Mesenchymal stem cell (in vitro differentiated cells and primary cell): ENCODE measurements at regions not wholly inside any gene's neighbourhood (a gene's known extent, or its start where the extent isn't known, plus 50 kb on each side); places are given as distances from the start of the nearest gene placed in this dataset.

ENCODE experiments used
- DNase-seq: peaks from one replicate; pipeline ENCODE4 v3.0.0-alpha.2; 2013
- H2AFZ ChIP-seq: one replicate; pipeline ENCODE4 v1.6.1; 2013; ENCODE audit warnings: low read depth, mild to moderate bottlenecking, control low read depth, inconsistent platforms, low read length, moderate library complexity
- H2AK5ac ChIP-seq: 2 replicates; pipeline ENCODE4 v1.6.1; 2013; ENCODE audit warnings: low read length, moderate library complexity, mild to moderate bottlenecking, inconsistent platforms; ENCODE audit not compliant: severe bottlenecking
- H2BK120ac ChIP-seq: one replicate; pipeline ENCODE4 v1.6.1; 2013; ENCODE audit warnings: low read depth, mild to moderate bottlenecking, inconsistent platforms, low read length, moderate library complexity
- H2BK12ac ChIP-seq, 2 experiments: one replicate each; pipeline ENCODE4 v1.6.1; 2013; ENCODE audit warnings: inconsistent platforms in 2 of 2, low read length in 2 of 2, mild to moderate bottlenecking in 2 of 2, moderate library complexity in 2 of 2, control low read depth in 1 of 2
- H2BK15ac ChIP-seq: one replicate; pipeline ENCODE4 v1.6.1; 2013; ENCODE audit warnings: mild to moderate bottlenecking, low read depth, inconsistent platforms; ENCODE audit not compliant: poor library complexity, severe bottlenecking
- H2BK5ac ChIP-seq: 2 replicates; pipeline ENCODE4 v1.6.1; 2013; ENCODE audit warnings: low read depth, mild to moderate bottlenecking, low read length, control low read depth, inconsistent platforms; ENCODE audit not compliant: poor library complexity, severe bottlenecking
- H3K14ac ChIP-seq, 2 experiments: one replicate each; pipeline ENCODE4 v1.6.1; 2013; ENCODE audit warnings: inconsistent platforms in 2 of 2, low read length in 2 of 2, control low read depth in 1 of 2, mild to moderate bottlenecking in 1 of 2, moderate library complexity in 1 of 2
- H3K18ac ChIP-seq, 2 experiments: one replicate each; pipeline ENCODE4 v1.6.1; 2013; ENCODE audit warnings: inconsistent platforms in 2 of 2, low read length in 2 of 2, control low read depth in 1 of 2, low read depth in 1 of 2, mild to moderate bottlenecking in 1 of 2
- H3K23ac ChIP-seq, 2 experiments: one replicate each; pipeline ENCODE4 v1.6.1; 2013; ENCODE audit warnings: inconsistent platforms in 2 of 2, low read length in 2 of 2, mild to moderate bottlenecking in 2 of 2, moderate library complexity in 2 of 2, control low read depth in 1 of 2
- H3K27ac ChIP-seq: 2 replicates; pipeline ENCODE4 v1.5.1; 2013; ENCODE audit warnings: mild to moderate bottlenecking, moderate library complexity, low read length, control low read depth, inconsistent platforms; ENCODE audit not compliant: poor library complexity, severe bottlenecking
- H3K27me3 ChIP-seq, 2 experiments: 2 replicates each; pipeline versions ENCODE4 v1.6.1 to v1.7.0; 2013; ENCODE audit warnings: low read length in 2 of 2, mild to moderate bottlenecking in 2 of 2, moderate library complexity in 2 of 2, control low read depth in 1 of 2, inconsistent platforms in 1 of 2; ENCODE audit not compliant: control insufficient read depth in 1 of 2, insufficient read depth in 1 of 2
- H3K36me3 ChIP-seq, 2 experiments: 2 replicates each; pipeline versions ENCODE4 v1.6.1 to v1.7.0; 2013; ENCODE audit warnings: low read length in 2 of 2, control low read depth in 1 of 2, inconsistent platforms in 1 of 2, low read depth in 1 of 2, mild to moderate bottlenecking in 1 of 2; ENCODE audit not compliant: insufficient read depth in 2 of 2, control insufficient read depth in 1 of 2
- H3K4ac ChIP-seq, 2 experiments: one replicate each; pipeline ENCODE4 v1.6.1; 2013; ENCODE audit warnings: inconsistent platforms in 2 of 2, low read length in 2 of 2, mild to moderate bottlenecking in 2 of 2, moderate library complexity in 2 of 2, control low read depth in 1 of 2, low read depth in 1 of 2
- H3K4me1 ChIP-seq: 2 replicates; pipeline ENCODE4 v1.6.1; 2013; ENCODE audit warnings: low read depth, low read length, control low read depth; ENCODE audit not compliant: control insufficient read depth, insufficient read depth
- H3K4me2 ChIP-seq: 2 replicates; pipeline ENCODE4 v1.6.1; 2013; ENCODE audit warnings: low read length, mild to moderate bottlenecking, inconsistent platforms; ENCODE audit not compliant: poor library complexity, severe bottlenecking
- H3K4me3 ChIP-seq, 2 experiments: 2 replicates each; pipeline versions ENCODE4 v1.5.1 to v1.7.0; 2013; ENCODE audit warnings: low read length in 2 of 2, mild to moderate bottlenecking in 2 of 2, control low read depth in 1 of 2, low read depth in 1 of 2; ENCODE audit not compliant: insufficient read depth in 1 of 2
- H3K79me1 ChIP-seq: replicated peaks from 2 replicates; pipeline ENCODE4 v1.6.1; 2013; ENCODE audit warnings: mild to moderate bottlenecking, control low read depth, low read length, inconsistent platforms; ENCODE audit not compliant: poor library complexity, severe bottlenecking
- H3K9ac ChIP-seq: 2 replicates; pipeline ENCODE4 v1.7.0; 2013; ENCODE audit warnings: mild to moderate bottlenecking, low read length, moderate library complexity
- H3K9me3 ChIP-seq: 2 replicates; pipeline ENCODE4 v1.7.0; 2013; ENCODE audit warnings: mild to moderate bottlenecking, low read length; ENCODE audit not compliant: control insufficient read depth
- H4K8ac ChIP-seq: one replicate; pipeline ENCODE4 v1.6.1; 2013; ENCODE audit warnings: inconsistent platforms, mild to moderate bottlenecking, low read length, moderate library complexity
- H4K91ac ChIP-seq: one replicate; pipeline ENCODE4 v1.6.1; 2013; ENCODE audit warnings: mild to moderate bottlenecking, low read length, inconsistent platforms
- WGBS: methylation state at CpG from one replicate; pipeline ENCODE4 v1.1.7; 2013; ENCODE audit warnings: mixed read lengths; 5-methylcytosine and 5-hydroxymethylcytosine counted together

GRCh38 chr14:22458737-22459136 is 130.3 kb downstream of the DAD1 start:
- peaks cover under 1% of the 10 kb centered on the region for H3K4me1 ChIP-seq
- H3K23ac ChIP-seq, result no peak overlapping the region
- no peak overlapping the region for H4K8ac ChIP-seq
- H4K91ac ChIP-seq, result no peak overlapping the region
- peak overlapping the region in 1 of 2 experiments; percentile 40 for H2BK12ac ChIP-seq
- peaks cover 0 to 47% of the 10 kb centered on the region in 2 experiments for H3K27me3 ChIP-seq
- H2BK5ac ChIP-seq, result no peak overlapping the region
- H3K36me3 ChIP-seq, result no peaks in the 10 kb centered on the region
- H2AK5ac ChIP-seq, result no peak overlapping the region
- no peak overlapping the region for H2AFZ ChIP-seq
- no peak overlapping the region for H3K14ac ChIP-seq
- 94% methylated on average over 2 of the region's 2 CpGs for WGBS
- H2BK15ac ChIP-seq, result no peak overlapping the region
- H3K4me2 ChIP-seq, result no peak overlapping the region
- H3K79me1 ChIP-seq, result no peaks in the 10 kb centered on the region
- H3K4ac ChIP-seq, result no peak overlapping the region
- no peak overlapping the region for H3K9ac ChIP-seq
- no peak for DNase-seq
- no peak overlapping the region for H3K27ac ChIP-seq
- no peak overlapping the region for H2BK120ac ChIP-seq
- no peaks in the 10 kb centered on the region for H3K9me3 ChIP-seq
- H3K18ac ChIP-seq, result no peak overlapping the region
- H3K4me3 ChIP-seq, result no peak overlapping the region

GRCh38 chr14:22456998-22457594 is 131.9 kb downstream of the DAD1 start:
- Histone ChIP-seq H3K23ac (no peak overlapping the region), H3K4me1 (no peaks in the 10 kb centered on the region), H2BK12ac (no peak overlapping the region), H2BK5ac (no peak overlapping the region), H3K79me1 (no peaks in the 10 kb centered on the region), H2BK120ac (no peak overlapping the region), H3K9ac (no peak overlapping the region), H3K27ac (no peak overlapping the region), H3K36me3 (no peaks in the 10 kb centered on the region), H3K18ac (no peak overlapping the region), H3K4ac (no peak overlapping the region), H2BK15ac (no peak overlapping the region), H2AFZ (no peak overlapping the region), H4K8ac (no peak overlapping the region), H3K4me2 (no peak overlapping the region), H3K14ac (no peak overlapping the region), H2AK5ac (no peak overlapping the region), H3K27me3 (peaks cover 5 to 49% of the 10 kb centered on the region in 2 experiments), H3K9me3 (no peaks in the 10 kb centered on the region), H4K91ac (no peak overlapping the region), H3K4me3 (no peak overlapping the region)
- 11% methylated on average over 1 of the region's 2 CpGs for WGBS
- no peak for DNase-seq

GRCh38 chr14:22456421-22456820 is 132.6 kb downstream of the DAD1 start:
- Histone ChIP-seq H3K4ac (no peak overlapping the region), H2BK15ac (no peak overlapping the region), H2AK5ac (no peak overlapping the region), H2BK120ac (no peak overlapping the region), H4K8ac (no peak overlapping the region), H4K91ac (no peak overlapping the region), H2BK5ac (no peak overlapping the region), H3K27ac (no peak overlapping the region), H3K27me3 (peaks cover 5 to 45% of the 10 kb centered on the region in 2 experiments), H3K4me2 (no peak overlapping the region), H3K14ac (no peak overlapping the region), H2BK12ac (no peak overlapping the region), H3K9ac (no peak overlapping the region), H3K23ac (no peak overlapping the region), H3K4me1 (no peaks in the 10 kb centered on the region), H3K36me3 (no peaks in the 10 kb centered on the region), H3K4me3 (no peak overlapping the region), H2AFZ (no peak overlapping the region), H3K18ac (no peak overlapping the region), H3K9me3 (no peaks in the 10 kb centered on the region), H3K79me1 (no peaks in the 10 kb centered on the region)
- no peak for DNase-seq
- WGBS, result 70% methylated on average over 3 of the region's 3 CpGs

GRCh38 chr14:22452330-22452729 is 136.7 kb downstream of the DAD1 start:
- no peak overlapping the region for H3K4ac ChIP-seq
- no peak overlapping the region for H2BK120ac ChIP-seq
- H3K4me3 ChIP-seq, result no peak overlapping the region
- H2AFZ ChIP-seq, result no peak overlapping the region
- no peak overlapping the region for H3K4me2 ChIP-seq
- WGBS, result 89% methylated on average over 3 of the region's 4 CpGs
- peaks cover 10% of the 10 kb centered on the region for H3K4me1 ChIP-seq
- no peak overlapping the region for H3K14ac ChIP-seq
- no peaks in the 10 kb centered on the region for H3K79me1 ChIP-seq
- no peak overlapping the region for H3K23ac ChIP-seq
- no peak overlapping the region for H3K9ac ChIP-seq
- DNase-seq, result no peak
- H4K8ac ChIP-seq, result no peak overlapping the region
- H2BK5ac ChIP-seq, result no peak overlapping the region
- no peak overlapping the region for H2AK5ac ChIP-seq
- no peaks in the 10 kb centered on the region for H3K9me3 ChIP-seq
- no peak overlapping the region for H2BK15ac ChIP-seq
- no peak overlapping the region for H2BK12ac ChIP-seq
- H3K27me3 ChIP-seq, result peaks cover 5 to 35% of the 10 kb centered on the region in 2 experiments
- no peak overlapping the region for H4K91ac ChIP-seq
- H3K18ac ChIP-seq, result no peak overlapping the region
- no peaks in the 10 kb centered on the region for H3K36me3 ChIP-seq
- no peak overlapping the region for H3K27ac ChIP-seq
